Fibroblast of the aortic adventitia (primary cell): ENCODE measurements at regions not wholly inside any gene's neighbourhood (a gene's known extent, or its start where the extent isn't known, plus 50 kb on each side); places are given as distances from the start of the nearest gene placed in this dataset.

Experiments used
- DNase-seq: peaks from one replicate; pipeline ENCODE4 v3.0.0-alpha.2; 2010; ENCODE audit warnings: low read depth
- H3K4me3 ChIP-seq: 2 replicates; pipeline ENCODE4 v1.5.1; 2011; ENCODE audit warnings: low read depth, mild to moderate bottlenecking, control low read depth, low read length, moderate library complexity
- TF ChIP-seq, protein P1 (sequence below): IDR thresholded peaks from 2 replicates; pipeline ENCODE4 v1.5.1; 2011; ENCODE audit warnings: mild to moderate bottlenecking, low read length, control low read depth, inconsistent platforms; ENCODE audit not compliant: insufficient read depth

GRCh38 chr22:27240298-27241075, 561.1 kb downstream of the MN1 start:
- H3K4me3 ChIP-seq = no peak overlapping the region
- DNase-seq = no peak
- TF ChIP-seq, protein P1, sequence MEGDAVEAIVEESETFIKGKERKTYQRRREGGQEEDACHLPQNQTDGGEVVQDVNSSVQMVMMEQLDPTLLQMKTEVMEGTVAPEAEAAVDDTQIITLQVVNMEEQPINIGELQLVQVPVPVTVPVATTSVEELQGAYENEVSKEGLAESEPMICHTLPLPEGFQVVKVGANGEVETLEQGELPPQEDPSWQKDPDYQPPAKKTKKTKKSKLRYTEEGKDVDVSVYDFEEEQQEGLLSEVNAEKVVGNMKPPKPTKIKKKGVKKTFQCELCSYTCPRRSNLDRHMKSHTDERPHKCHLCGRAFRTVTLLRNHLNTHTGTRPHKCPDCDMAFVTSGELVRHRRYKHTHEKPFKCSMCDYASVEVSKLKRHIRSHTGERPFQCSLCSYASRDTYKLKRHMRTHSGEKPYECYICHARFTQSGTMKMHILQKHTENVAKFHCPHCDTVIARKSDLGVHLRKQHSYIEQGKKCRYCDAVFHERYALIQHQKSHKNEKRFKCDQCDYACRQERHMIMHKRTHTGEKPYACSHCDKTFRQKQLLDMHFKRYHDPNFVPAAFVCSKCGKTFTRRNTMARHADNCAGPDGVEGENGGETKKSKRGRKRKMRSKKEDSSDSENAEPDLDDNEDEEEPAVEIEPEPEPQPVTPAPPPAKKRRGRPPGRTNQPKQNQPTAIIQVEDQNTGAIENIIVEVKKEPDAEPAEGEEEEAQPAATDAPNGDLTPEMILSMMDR = no peak

DNA sequence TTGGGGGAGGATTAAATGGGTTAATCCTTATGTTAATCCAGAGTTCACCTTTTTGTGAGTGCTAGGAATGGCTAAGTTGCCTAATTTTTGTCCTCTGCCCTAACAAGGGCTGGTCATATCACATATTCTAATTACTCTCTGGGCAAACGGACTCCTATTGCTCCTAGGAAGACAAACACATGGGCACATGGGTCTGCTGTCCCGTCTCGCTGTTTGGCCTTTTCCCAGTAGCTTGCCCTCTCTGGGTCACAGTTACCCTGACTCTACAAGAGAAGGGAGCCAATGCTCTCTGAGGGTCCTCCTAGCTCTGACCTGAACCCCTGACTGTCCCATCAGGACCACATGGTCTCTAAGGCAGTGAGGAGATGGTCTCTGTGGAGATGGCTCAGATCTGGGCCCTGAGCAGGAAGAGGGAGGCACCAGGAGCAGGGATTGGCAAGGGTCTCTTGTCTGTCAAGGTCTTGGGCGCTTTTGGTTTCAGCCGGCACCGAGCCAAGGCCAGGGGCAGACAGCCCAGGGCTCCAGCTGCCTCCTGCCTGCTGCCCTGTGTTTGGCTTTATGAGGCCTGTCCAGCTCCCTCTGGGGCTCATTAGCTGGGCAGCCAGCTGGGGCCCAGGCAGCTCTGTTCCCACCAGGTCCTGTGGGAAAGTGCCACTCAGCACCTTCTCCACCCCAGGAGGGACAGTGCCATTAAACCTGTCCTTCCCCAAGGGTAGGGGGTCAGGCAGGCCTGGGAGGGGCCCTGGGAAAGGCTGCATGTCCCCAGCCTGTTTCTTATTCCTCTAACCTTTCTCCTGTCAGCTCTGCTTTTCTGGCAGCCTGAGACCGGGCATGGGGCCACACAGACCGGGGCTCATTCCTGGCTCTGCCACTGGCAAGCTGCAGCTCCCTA, 559.9 kb downstream of the MN1 start:
- DNase-seq = peak; percentile 60
- TF ChIP-seq, protein P1 = no peak
- no peak overlapping the region for H3K4me3 ChIP-seq

DNA sequence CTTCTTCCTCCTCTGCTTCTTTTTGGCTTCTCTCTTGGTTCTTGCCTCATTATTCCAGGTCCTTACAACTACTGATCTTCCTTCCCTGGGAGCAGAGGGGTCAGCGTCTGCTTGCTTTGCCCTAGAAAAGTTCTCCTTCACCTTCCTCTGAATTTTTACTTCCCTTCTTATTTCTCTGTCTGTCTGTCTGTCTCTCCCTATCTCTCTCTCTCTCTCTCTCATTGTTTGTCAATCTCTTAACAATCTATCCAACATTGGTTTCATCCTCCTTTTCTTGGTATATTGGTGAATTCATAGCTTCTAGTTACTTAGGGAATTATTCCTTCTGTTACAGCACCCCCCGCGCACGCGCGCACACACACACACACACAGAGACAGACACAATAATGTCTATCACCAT, 559.1 kb downstream of the MN1 start:
- H3K4me3 ChIP-seq = no peak overlapping the region
- DNase-seq = no peak
- TF ChIP-seq, protein P1 = no peak

DNA sequence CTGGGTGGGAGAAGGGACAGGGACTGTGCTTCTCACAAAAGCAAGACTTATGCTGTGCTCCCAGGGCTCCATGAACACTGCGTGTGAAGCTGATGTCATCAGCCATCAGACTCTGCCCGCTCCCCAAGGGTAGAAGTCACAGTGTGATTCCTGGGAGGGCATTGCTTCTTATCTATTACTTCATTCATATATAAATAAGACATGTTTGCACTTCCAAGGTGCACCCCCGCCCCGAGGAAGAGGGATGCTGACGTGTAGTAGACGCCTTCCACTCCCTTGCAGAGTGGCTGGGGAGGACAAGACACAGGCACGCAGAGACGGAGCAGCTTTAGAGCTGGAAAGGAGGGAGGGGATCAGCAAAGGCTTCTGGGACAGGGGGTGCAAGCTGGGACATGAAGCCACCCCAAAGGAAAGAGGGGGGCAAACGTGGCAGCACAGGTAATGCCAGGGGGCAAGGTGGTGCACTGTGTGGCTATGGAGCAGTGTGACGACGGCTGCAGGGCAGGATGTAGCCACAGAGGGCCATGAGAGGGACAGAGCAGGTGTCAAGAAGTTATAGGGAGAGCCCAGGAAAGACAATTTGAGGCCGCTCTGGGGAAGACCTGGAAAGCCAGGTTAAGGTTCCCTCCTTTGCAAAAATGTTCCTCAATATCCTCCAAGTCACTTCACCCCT, 558.5 kb downstream of the MN1 start:
- TF ChIP-seq, protein P1 = no peak
- no peak overlapping the region for H3K4me3 ChIP-seq

GRCh38 chr22:27244328-27244727, 557.2 kb downstream of the MN1 start:
- TF ChIP-seq, protein P1 = no peak
- H3K4me3 ChIP-seq = no peak overlapping the region

More for the DNA sequence above, 558.5 kb downstream of the MN1 start:
- no peak for DNase-seq

DNA sequence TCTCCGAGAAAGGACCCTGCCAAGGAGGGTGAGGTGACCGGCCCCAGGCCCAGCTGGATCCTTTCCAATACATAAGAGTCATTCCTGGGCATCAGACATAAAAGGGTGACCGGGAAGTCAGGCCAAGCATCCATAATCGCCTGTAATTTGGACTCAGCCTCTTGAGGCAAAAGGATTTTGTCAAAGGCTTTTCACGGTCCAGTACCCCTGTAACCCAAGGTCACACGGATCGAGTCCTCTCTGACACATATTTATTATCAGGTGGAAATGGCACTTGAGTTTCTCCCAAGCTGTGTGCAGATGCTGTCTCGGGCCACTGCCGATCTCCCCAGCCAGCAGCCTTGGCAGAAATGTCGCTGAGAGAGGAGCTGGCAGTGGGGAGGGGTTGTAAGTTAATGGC, 556.5 kb downstream of the MN1 start:
- TF ChIP-seq, protein P1 = no peak
- H3K4me3 ChIP-seq = no peak overlapping the region
- DNase-seq = no peak

More at GRCh38 chr22:27244328-27244727, 557.2 kb downstream of the MN1 start:
- no peak for DNase-seq
